Hepatocyte (in vitro differentiated cells): ENCODE measurements at regions not wholly inside any gene's neighbourhood (a gene's known extent, or its start where the extent isn't known, plus 50 kb on each side); places are given as distances from the start of the nearest gene placed in this dataset.

Source experiments
- EZH2 ChIP-seq: fragments of 200-600 bp; sonication (generic); IDR thresholded peaks from 2 replicates; pipeline ENCODE4 v1.6.1; 2016; ENCODE audit warnings: antibody characterized with exemption, mild to moderate bottlenecking, borderline replicate concordance
- EZH2phosphoT487 ChIP-seq: fragments of 200-600 bp; sonication (generic); IDR thresholded peaks from one replicate; pipeline ENCODE4 v1.6.1; 2018; ENCODE audit warnings: antibody characterized with exemption, mild to moderate bottlenecking, low read depth, moderate library complexity; ENCODE audit not compliant: unreplicated experiment, severe bottlenecking
- TF ChIP-seq, protein P1 (sequence below): fragments of 200-600 bp; sonication (generic); IDR thresholded peaks from 2 replicates; pipeline ENCODE4 v1.5.1; 2016; ENCODE audit warnings: antibody characterized with exemption, mild to moderate bottlenecking; ENCODE audit not compliant: poor library complexity

DNA sequence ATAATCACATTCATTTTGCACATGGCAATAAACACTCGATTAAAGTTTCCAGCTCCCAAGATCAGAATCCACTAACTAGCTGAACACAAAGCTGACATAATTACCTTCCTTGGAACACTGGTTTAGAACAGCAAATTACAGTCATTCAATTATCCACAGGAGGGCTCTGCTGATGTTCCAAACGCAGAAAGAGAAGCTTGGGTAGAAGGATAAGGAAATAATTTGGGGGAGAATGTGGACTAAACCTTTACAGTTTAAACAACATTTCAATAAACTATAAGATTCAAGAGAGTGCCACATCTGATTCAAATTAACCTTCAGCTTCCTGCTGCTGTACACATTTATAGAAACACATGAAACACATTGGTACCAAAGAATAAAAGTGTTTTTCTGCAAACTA lies 67.8 kb upstream of the ARL4C start:
- TF ChIP-seq, protein P1, sequence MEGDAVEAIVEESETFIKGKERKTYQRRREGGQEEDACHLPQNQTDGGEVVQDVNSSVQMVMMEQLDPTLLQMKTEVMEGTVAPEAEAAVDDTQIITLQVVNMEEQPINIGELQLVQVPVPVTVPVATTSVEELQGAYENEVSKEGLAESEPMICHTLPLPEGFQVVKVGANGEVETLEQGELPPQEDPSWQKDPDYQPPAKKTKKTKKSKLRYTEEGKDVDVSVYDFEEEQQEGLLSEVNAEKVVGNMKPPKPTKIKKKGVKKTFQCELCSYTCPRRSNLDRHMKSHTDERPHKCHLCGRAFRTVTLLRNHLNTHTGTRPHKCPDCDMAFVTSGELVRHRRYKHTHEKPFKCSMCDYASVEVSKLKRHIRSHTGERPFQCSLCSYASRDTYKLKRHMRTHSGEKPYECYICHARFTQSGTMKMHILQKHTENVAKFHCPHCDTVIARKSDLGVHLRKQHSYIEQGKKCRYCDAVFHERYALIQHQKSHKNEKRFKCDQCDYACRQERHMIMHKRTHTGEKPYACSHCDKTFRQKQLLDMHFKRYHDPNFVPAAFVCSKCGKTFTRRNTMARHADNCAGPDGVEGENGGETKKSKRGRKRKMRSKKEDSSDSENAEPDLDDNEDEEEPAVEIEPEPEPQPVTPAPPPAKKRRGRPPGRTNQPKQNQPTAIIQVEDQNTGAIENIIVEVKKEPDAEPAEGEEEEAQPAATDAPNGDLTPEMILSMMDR: peak; percentile 56
- TF ChIP-seq EZH2: no peak
- TF ChIP-seq EZH2phosphoT487: peak; percentile 45
